DLD1 (cell line): ENCODE measurements at regions not wholly inside any gene's neighbourhood (a gene's known extent, or its start where the extent isn't known, plus 50 kb on each side); places are given as distances from the start of the nearest gene placed in this dataset.
"Not testable (repeated sequence)": the region's sequence is repeated elsewhere in the genome, so short reads cannot be mapped to it uniquely, and the experiment has no call there.

Source experiments
- in situ Hi-C: cut with HindIII; loops from 2 replicates; pipeline ENCODE4 v1.10.0; 2017; ENCODE audit warnings: low sequenced_read_pairs

DNA sequence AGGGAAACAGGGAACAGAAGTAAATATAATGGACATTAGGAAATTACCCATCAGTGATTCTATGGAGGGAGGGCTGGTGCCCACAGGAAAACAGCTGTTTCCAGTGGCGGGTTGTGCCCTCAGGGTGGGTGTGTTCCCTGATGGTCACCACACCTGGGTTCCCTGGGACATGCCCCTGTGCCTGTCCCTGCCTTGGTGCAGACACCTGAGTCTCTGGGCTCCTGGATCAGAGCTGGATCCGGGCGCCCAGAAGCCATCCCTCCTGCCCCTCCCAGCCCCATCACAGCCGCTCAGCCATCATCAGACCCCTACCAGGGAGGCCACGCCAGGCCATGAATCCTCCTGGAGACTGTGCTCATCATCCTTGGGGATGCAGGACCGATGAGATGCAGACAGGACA, 307.2 kb upstream of the SFSWAP start:
- in situ Hi-C loops = no loop called here

DNA sequence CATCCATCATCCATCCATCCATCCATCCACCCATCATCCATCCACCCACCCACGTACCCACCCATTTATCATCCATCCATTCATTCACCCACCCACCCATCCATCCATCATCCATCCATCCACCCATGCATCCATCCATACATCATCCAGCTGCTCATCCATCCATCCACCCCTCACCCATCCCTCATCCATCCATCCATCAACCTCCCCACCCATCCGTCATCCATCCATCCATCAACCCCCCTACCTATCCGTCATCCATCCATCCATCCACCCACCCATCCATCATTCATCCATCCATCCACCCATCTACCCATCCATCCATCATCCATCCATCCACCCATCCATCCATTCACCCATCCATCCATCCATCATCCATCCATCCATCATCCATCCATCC, 306.2 kb upstream of the SFSWAP start:
- in situ Hi-C loops = no loop called here

DNA sequence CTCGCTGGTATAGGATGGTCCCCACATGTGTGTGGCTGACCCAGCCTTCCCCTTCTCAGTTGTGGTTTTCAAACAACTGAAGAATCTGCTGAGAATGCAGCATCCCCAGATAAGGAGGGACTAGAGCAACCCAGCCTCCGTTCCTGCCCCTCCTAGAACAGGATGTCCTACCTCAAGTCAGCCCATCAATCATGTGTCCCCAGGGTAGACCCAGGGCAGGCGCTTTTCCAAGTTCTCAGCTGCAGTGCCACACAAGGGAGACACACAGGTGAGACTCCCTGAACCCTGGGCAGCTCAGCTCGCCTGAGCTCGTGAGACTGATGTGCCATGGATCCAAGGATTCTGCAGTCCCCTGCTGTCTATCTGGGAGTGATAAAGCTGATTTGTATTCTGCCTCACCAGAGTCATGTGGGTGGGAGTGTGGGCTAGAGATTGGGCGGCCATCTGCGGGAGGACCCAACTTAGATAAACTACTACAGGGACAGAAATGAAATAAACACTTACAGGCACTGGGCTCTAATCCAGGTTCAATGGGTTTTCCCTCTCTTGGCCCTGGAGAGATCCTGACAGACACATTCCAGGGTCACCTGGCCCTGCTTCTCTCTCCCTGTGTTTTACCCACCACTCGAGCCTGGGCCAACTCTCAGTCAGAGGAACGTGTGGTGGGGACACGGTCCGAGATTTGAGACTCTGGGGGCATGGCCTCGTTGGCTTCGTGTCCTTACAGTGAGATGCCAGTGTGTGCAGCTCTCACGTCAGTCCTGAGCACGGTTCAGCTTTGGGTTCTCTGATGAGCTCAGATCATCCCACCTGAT, 303.5 kb upstream of the SFSWAP start:
- in situ Hi-C loops = no loop called here

- in situ Hi-C loops = no loop called here
Measured at GRCh38 chr12:131408036-131408365, 302.9 kb upstream of the SFSWAP start.

DNA sequence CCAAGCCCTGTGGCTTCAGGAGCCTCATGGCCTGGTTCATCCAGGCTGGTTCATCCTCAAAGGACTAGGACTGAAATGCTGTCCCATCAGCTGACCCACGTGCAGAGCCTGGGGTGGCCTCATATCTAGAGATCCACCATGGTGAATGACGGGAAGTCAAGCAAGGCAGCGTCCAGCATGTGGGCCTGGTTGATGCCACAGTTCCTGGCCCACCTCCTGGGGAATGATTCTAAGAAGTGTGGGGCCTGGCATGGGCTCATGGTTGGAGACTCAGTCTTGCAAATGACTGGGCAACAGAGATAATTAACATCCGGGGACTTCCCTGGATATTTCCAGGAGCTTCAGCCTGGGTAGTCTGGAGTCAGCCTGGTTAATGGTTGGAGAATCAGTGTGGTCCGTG, 302.4 kb upstream of the SFSWAP start:
- in situ Hi-C loops = no loop called here

DNA sequence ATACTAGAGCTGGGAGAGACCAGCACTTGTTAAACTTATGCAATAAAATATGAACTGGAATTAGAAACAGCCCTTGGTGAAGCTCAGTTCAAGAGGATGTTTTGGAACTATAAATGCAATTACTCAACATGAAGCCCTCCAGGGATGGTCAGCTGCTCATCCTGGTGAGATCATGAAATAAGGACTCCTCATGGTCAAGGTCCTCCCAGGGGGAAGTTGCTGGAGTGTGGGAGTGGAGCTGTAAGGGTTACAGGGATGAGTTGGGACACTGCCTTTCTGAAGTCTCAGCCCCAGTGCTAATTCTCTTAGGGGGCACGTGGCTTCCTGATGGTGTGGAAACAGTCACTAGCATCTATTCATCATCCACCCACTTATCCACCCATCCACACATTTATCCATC, 301.7 kb upstream of the SFSWAP start:
- in situ Hi-C loops = no loop called here

- in situ Hi-C loops = not testable (repeated sequence)
Measured at GRCh38 chr12:131411827-131412226, 299.1 kb upstream of the SFSWAP start.

- in situ Hi-C loops = no loop called here
Measured at GRCh38 chr12:131413006-131413405, 297.9 kb upstream of the SFSWAP start.

- in situ Hi-C loops = no loop called here
Measured at GRCh38 chr12:131413471-131413870, 297.4 kb upstream of the SFSWAP start.

GRCh38 chr12:131414155-131414922, 296.6 kb upstream of the SFSWAP start:
- in situ Hi-C loops = not testable (repeated sequence)

GRCh38 chr12:131415781-131416180, 295.1 kb upstream of the SFSWAP start:
- in situ Hi-C loops = no loop called here

- in situ Hi-C loops = no loop called here
Measured at GRCh38 chr12:131418121-131418520, 292.8 kb upstream of the SFSWAP start.

GRCh38 chr12:131418884-131419283, 292.0 kb upstream of the SFSWAP start:
- in situ Hi-C loops = no loop called here

DNA sequence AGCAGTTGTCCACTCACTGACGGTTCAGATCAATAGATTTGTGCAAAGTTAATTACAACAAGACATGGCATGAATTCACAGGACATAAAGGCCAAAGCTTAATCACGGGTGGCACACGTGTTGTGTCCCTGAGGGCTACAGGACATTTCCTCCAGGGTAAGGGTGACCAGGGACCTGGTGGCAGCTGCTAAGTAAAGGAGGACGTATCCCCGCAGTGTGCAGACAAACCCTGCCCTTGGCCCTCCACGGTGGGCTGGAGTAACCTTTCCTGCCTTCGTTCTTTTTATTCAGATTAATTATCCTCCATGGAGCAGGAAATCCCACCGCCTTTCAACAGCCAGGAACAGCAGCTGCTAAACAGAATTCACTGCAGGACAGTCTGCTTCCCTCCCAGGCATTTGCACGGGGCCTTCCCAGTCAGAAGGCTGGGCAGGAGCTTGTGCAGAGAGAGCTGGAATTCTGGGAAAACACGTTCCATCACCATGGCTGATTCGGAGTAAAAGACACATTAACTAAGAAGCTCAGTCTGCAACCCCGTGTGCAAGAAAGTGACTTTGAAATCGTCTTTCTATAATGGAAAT, 289.9 kb upstream of the SFSWAP start:
- in situ Hi-C loops = no loop called here

DNA sequence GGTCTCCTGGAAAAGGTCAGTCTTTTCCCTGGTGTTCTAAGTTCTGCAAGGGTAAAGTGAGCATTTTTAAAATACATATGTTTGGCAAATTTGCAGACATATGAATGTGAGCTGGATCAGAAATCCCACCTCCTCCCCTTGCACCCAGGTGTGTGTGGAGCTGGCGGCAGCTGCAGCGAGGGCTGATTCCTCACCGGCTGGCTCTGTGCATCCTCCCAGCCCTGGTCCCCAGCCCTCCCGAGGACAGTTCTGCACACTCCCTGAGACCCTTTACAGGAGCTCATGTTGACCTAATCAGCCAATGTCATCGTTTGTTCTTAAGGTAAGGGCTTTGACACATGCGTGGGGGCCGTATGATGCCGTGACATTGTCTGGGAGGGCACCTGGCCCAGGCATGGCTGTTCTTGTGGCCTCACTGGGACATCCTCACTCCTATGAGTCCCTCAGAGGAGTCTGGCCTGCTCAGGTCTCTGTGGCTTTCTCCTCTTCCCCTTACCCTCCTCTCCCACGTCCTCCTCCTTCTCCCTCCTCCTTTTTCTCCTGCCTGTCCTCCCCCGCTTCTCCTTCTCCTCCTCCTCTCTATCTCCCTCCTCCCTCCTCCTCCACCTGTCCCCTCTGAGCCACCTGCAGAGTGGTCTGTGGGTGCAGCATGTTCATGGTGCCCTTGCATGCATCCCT, 289.2 kb upstream of the SFSWAP start:
- in situ Hi-C loops = no loop called here

DNA sequence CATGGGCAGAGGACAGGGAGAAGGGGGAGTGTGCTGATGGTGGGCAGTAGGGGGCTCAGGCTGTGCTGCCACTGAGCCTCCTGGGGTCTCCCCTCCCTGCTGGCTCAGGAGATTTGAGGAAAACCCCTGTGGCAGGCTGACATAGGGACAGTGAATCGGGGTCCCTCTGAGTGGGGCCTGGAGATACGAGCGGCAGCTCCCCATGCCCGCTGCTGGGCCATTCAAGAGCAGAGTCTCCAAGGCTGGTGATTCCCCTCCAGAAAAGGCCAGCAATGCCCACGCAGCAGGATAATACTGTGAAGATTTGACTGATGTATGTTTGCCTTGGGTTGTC, 288.7 kb upstream of the SFSWAP start:
- in situ Hi-C loops = no loop called here

GRCh38 chr12:131422744-131423143, 288.1 kb upstream of the SFSWAP start:
- in situ Hi-C loops = no loop called here

GRCh38 chr12:131424270-131424669, 286.6 kb upstream of the SFSWAP start:
- in situ Hi-C loops = no loop called here

DNA sequence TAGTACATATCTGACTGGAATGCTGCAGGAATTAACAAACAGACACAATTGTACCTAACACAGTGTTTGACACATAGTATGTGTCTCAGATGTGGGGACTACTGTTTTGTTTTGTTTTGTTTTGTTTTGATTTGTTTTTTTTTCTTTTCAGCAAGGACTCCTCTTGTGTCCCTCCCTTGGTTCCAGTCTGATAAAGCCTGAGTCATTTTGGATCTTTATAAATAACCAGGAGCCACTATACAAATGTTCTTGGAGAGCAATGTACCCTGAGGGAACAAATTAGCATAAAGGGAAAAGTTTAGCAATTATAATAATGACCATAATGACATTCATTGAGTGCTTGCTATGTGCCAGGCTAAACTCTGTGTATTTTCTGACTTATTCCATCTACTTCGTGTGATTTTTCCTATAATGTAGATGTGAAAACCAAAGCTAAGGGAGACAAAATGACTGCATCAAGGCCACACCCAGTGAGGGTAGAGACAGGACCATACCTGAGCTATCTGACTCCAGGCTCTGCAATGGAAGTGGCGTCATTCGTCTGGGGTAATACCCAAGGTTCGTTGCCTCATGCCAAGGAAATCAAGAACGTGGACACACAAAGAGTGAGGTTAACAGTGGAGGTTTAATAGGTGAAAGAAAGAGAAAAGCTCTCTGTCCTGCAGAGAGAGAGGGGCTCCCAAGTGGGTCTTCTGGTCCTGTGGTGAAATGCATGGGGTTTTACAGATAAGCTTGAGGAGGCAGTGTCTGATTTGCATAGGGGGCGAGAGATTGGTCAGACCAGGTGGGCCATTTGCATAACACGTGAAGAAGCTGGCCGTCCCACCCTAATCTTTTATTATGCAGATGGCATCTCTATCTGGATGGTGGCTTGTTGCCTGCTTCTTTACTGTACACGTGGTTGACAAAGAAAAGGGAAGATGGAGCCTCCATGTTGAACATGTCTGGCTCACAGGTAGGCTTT, 285.5 kb upstream of the SFSWAP start:
- in situ Hi-C loops = no loop called here

DNA sequence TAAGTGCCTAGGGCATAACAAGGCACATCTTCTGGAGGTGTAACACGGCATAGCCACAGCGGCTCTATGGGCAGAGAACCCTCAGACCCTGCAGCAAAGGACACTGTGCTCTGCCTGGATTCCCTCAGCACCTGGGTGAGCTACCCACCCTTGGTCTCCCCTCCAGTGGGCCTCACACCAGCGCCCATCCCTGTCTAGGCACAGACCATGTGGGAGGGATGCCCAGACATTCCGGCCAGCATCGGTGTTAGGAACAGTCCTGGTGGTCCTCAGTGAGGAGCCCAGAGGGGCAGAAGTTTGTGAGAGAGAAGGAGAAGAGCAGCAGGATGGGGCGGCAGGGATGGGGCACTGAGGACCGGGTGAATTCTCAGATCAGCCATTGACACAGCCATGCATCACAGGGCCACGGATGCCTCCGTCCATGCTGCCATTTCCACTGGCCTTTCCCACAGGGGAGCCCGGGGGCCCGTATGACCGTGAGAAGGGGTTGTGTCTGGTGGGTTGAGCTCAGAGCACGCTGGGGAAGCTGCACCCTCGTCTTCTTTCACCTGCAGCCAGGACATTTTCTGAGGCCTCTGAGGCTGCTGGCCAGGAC, 282.7 kb upstream of the SFSWAP start:
- in situ Hi-C loops = no loop called here
